IMR-90 (cell line): ENCODE measurements at regions not wholly inside any gene's neighbourhood (a gene's known extent, or its start where the extent isn't known, plus 50 kb on each side); places are given as distances from the start of the nearest gene placed in this dataset.
"Not testable (repeated sequence)": the region's sequence is repeated elsewhere in the genome, so short reads cannot be mapped to it uniquely, and the experiment has no call there.

Experiments
- ATAC-seq: fragments of 200-7000 bp; cut with Tn5 transposase; 2 replicates; pipeline ENCODE4 v1.9.1; 2020; ENCODE audit warnings: low read depth, mild to moderate bottlenecking, moderate library complexity
- BruUV-seq: library from RNA; stranded (reverse); fragments of 400-500 nt; replicated peaks from 2 replicates; lab custom pipeline; 2021; lab: Mats Ljungman, UMichigan
- CTCF ChIA-PET: fragments of 300-600 bp; formaldehyde crosslinking; extraction: SDS; loops from one replicate; lab custom pipeline; 2021; ENCODE audit warnings: antibody characterized with exemption; lab: Yijun Ruan, JAX
- POLR2A ChIA-PET: fragments of 300-600 bp; sonication (Branson Sonifier 250); formaldehyde crosslinking; loops from one replicate; lab custom pipeline; 2022; ENCODE audit warnings: antibody characterized with exemption; ENCODE audit not compliant: unreplicated experiment; lab: Charles Lee
- DNase-seq: peaks from one replicate; pipeline ENCODE4 v3.0.0; 2013
- H2AFZ ChIP-seq: replicated peaks from 2 replicates; pipeline ENCODE3; 2013; ENCODE audit warnings: low read length, mild to moderate bottlenecking; ENCODE audit not compliant: poor library complexity
- H2AK5ac ChIP-seq: 2 replicates; pipeline ENCODE4 v1.6.1; 2013; ENCODE audit warnings: low read depth, low read length, inconsistent platforms
- H2AK9ac ChIP-seq: replicated peaks from 2 replicates; pipeline ENCODE3; 2013; ENCODE audit warnings: mild to moderate bottlenecking, low read depth, low read length, moderate library complexity; ENCODE audit not compliant: poor library complexity
- H2BK120ac ChIP-seq: 2 replicates; pipeline ENCODE4 v1.6.1; 2013; ENCODE audit warnings: low read depth, low read length, inconsistent platforms
- H2BK15ac ChIP-seq: 3 replicates; pipeline ENCODE4 v1.6.1; 2013; ENCODE audit warnings: low read depth, low read length, inconsistent platforms
- H2BK20ac ChIP-seq: 2 replicates; pipeline ENCODE4 v1.6.1; 2013; ENCODE audit warnings: low read depth, mild to moderate bottlenecking, inconsistent platforms, low read length, moderate library complexity
- H2BK5ac ChIP-seq: 2 replicates; pipeline ENCODE4 v1.6.1; 2013; ENCODE audit warnings: mild to moderate bottlenecking, low read depth, low read length, inconsistent platforms; ENCODE audit not compliant: poor library complexity, severe bottlenecking
- H3K14ac ChIP-seq: replicated peaks from 2 replicates; pipeline ENCODE4 v1.6.1; 2013; ENCODE audit warnings: low read depth, low read length, inconsistent platforms
- H3K18ac ChIP-seq: 2 replicates; pipeline ENCODE4 v1.6.1; 2013; ENCODE audit warnings: low read depth, low read length, control low read depth
- H3K23ac ChIP-seq: 2 replicates; pipeline ENCODE4 v1.6.1; 2013; ENCODE audit warnings: low read depth, low read length, inconsistent platforms
- H3K27ac ChIP-seq: 2 replicates; pipeline ENCODE4 v1.5.1; 2013; ENCODE audit warnings: mild to moderate bottlenecking, control low read depth, low read length; ENCODE audit not compliant: insufficient read depth
- H3K27me3 ChIP-seq: 2 replicates; pipeline ENCODE4 v1.6.1; 2013; ENCODE audit warnings: low read length; ENCODE audit not compliant: control insufficient read depth, insufficient read depth
- H3K36me3 ChIP-seq: 2 replicates; pipeline ENCODE4 v1.6.1; 2013; ENCODE audit warnings: low read length, mixed read lengths; ENCODE audit not compliant: control insufficient read depth, insufficient read depth
- H3K4ac ChIP-seq: 2 replicates; pipeline ENCODE4 v1.6.1; 2013; ENCODE audit warnings: low read depth, low read length, inconsistent platforms
- H3K4me1 ChIP-seq: 2 replicates; pipeline ENCODE4 v1.6.1; 2013; ENCODE audit warnings: low read length, mixed read lengths; ENCODE audit not compliant: control insufficient read depth, insufficient read depth
- H3K4me2 ChIP-seq: 2 replicates; pipeline ENCODE4 v1.6.1; 2013; ENCODE audit warnings: low read depth, mild to moderate bottlenecking, control low read depth, low read length, moderate library complexity
- H3K4me3 ChIP-seq: 2 replicates; pipeline ENCODE4 v1.5.1; 2013; ENCODE audit warnings: low read depth, mild to moderate bottlenecking, control low read depth, low read length, moderate library complexity; ENCODE audit not compliant: insufficient read depth
- H3K56ac ChIP-seq: 2 replicates; pipeline ENCODE4 v1.6.1; 2013; ENCODE audit warnings: low read length, inconsistent platforms; ENCODE audit not compliant: insufficient read depth; ENCODE audit errors: extremely low read depth
- H3K79me1 ChIP-seq, 2 experiments: 2 replicates each; pipeline ENCODE4 v1.6.1; 2013; ENCODE audit warnings: low read length in 2 of 2, inconsistent platforms in 1 of 2, low read depth in 1 of 2
- H3K9ac ChIP-seq: 2 replicates; pipeline ENCODE4 v1.6.1; 2013; ENCODE audit warnings: low read depth, low read length, control low read depth
- H3K9me1 ChIP-seq: 2 replicates; pipeline ENCODE4 v1.6.1; 2013; ENCODE audit warnings: low read length, inconsistent platforms; ENCODE audit not compliant: insufficient read depth
- H3K9me3 ChIP-seq: 2 replicates; pipeline ENCODE4 v1.6.1; 2013; ENCODE audit warnings: low read length; ENCODE audit not compliant: control insufficient read depth, insufficient read depth
- H4K20me1 ChIP-seq: 2 replicates; pipeline ENCODE4 v1.6.1; 2013; ENCODE audit warnings: low read length, inconsistent platforms; ENCODE audit not compliant: insufficient read depth
- H4K5ac ChIP-seq: 2 replicates; pipeline ENCODE4 v1.6.1; 2013; ENCODE audit warnings: mild to moderate bottlenecking, low read depth, low read length, control low read depth
- H4K8ac ChIP-seq, 2 experiments: 2 replicates each; pipeline ENCODE4 v1.6.1; 2013; ENCODE audit warnings: low read depth in 2 of 2, low read length in 2 of 2, control low read depth in 1 of 2, inconsistent platforms in 1 of 2
- H4K91ac ChIP-seq: 2 replicates; pipeline ENCODE4 v1.6.1; 2013; ENCODE audit warnings: low read depth, low read length, inconsistent platforms; ENCODE audit not compliant: insufficient read depth
- WGBS, 2 experiments: methylation state at CpG; one replicate each; pipeline versions ENCODE4 v1.1.5 to v1.1.7; 2013; ENCODE audit warnings: missing lambda C conversion rate in 2 of 2; ENCODE audit not compliant: insufficient read length in 1 of 2; ENCODE audit errors: extremely low coverage in 2 of 2; 5-methylcytosine and 5-hydroxymethylcytosine counted together
- dilution Hi-C: fragments of 300-500 bp; cut with HindIII; formaldehyde crosslinking; loops from one replicate; pipeline ENCODE4 v1.14.3; 2018; ENCODE audit warnings: low sequenced_read_pairs; ENCODE audit not compliant: unreplicated experiment
- in situ Hi-C: fragments of 300-500 bp; cut with MboI; formaldehyde crosslinking; loops from 3 replicates; pipeline ENCODE4 v1.14.3; 2019; ENCODE audit warnings: low sequenced_read_pairs, inconsistent platforms, mixed read lengths
- intact Hi-C: fragments of 100-400 bp; cut with micrococcal nuclease; formaldehyde crosslinking; loops from 2 replicates; pipeline ENCODE4 v1.10.0; 2022

- H3K4me2 ChIP-seq, H2BK5ac ChIP-seq, H3K14ac ChIP-seq, H3K4ac ChIP-seq, H3K9ac ChIP-seq, BruUV-seq, H4K8ac ChIP-seq, H3K27ac ChIP-seq, H3K9me3 ChIP-seq, H3K36me3 ChIP-seq, H3K4me1 ChIP-seq, DNase-seq, in situ Hi-C loops, H3K4me3 ChIP-seq, H3K9me1 ChIP-seq, H3K23ac ChIP-seq, H4K20me1 ChIP-seq, intact Hi-C loops, H2AK9ac ChIP-seq, CTCF ChIA-PET, ATAC-seq, H3K56ac ChIP-seq, H3K27me3 ChIP-seq, H4K5ac ChIP-seq, H3K79me1 ChIP-seq, H3K18ac ChIP-seq, H2BK15ac ChIP-seq, H4K91ac ChIP-seq, dilution Hi-C loops, POLR2A ChIA-PET, H2AK5ac ChIP-seq, H2AFZ ChIP-seq, H2BK120ac ChIP-seq, H2BK20ac ChIP-seq: not testable (repeated sequence)
- WGBS, 2 experiments, result 93% methylated on average over 3 of the region's 11 CpGs; no CpG with 5 or more reads in 1 of the 2 experiments
These were observed 218.5 kb downstream of the RHOU start for GRCh38 chr1:228953808-228954207.
